GM12801 (cell line): ENCODE measurements at regions not wholly inside any gene's neighbourhood (a gene's known extent, or its start where the extent isn't known, plus 50 kb on each side); places are given as distances from the start of the nearest gene placed in this dataset.

Experiments
- CTCF ChIP-seq: IDR thresholded peaks from one replicate; pipeline ENCODE4 v1.5.1; 2011; ENCODE audit warnings: control low read depth; ENCODE audit not compliant: insufficient read length; ENCODE audit errors: extremely low read depth

DNA sequence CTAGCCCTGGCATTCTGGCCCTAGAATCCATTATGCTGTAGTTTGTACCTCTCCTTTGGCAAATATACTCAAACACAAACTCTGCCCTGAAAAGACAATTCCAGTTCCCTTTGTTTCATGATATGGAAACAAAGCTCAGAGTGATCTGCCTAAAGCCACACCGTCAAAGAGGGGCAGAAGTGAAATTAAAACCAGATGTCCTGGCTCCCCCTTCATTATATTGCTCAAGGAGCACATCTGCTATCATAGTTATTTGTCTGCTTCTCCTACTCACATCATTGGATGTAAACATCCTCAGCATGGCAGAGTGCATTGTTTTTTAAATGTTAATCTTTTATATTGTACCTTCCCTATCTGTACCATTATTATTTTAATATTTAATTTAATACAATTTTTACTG lies 266.7 kb upstream of the SMARCA2 start:
- no peak for TF ChIP-seq CTCF

- no peak for TF ChIP-seq CTCF
These were observed 258.0 kb upstream of the SMARCA2 start for GRCh38 chr9:1757186-1757585.

DNA sequence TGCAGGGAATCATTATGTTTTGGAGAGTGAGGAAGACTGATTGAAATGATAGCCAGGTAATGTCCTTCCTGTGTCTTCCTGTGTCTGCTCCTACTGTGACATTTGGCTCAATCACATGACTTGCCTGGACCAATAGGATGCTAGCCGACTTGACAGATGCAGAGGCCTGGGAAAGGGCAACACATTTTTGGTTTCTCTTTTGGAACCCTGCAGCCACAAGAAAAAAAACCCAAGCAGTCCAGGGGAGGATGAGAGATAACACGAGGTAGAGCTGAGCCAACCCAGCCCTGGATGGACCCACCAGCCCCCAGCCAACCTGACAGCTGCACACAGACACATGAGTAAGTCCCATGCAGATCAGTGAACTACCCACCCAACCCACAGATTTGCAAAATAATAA lies 256.1 kb upstream of the SMARCA2 start:
- no peak for TF ChIP-seq CTCF

GRCh38 chr9:1759771-1760300 lies 255.3 kb upstream of the SMARCA2 start:
- no peak for TF ChIP-seq CTCF

GRCh38 chr9:1761807-1762206 lies 253.3 kb upstream of the SMARCA2 start:
- no peak for TF ChIP-seq CTCF

GRCh38 chr9:1766042-1766441 lies 249.1 kb upstream of the SMARCA2 start:
- no peak for TF ChIP-seq CTCF

- no peak for TF ChIP-seq CTCF
These were observed 246.6 kb upstream of the SMARCA2 start for GRCh38 chr9:1768561-1768960.
